Progenitor cell of endocrine pancreas (in vitro differentiated cells): ENCODE measurements at regions not wholly inside any gene's neighbourhood (a gene's known extent, or its start where the extent isn't known, plus 50 kb on each side); places are given as distances from the start of the nearest gene placed in this dataset.
A peak's percentile ranks its signal among the peaks of the same experiment; 100 is the strongest.

ENCODE experiments used
- DNase-seq: peaks from one replicate; pipeline ENCODE4 v3.0.0; 2021; ENCODE audit warnings: low spot score; ENCODE audit not compliant: unreplicated experiment
- H3K27ac Mint-ChIP-seq: 2 replicates; pipeline ENCODE4 v1.8.0; 2021; ENCODE audit warnings: mild to moderate bottlenecking, moderate library complexity, mixed read lengths
- H3K27me3 Mint-ChIP-seq: 2 replicates; pipeline ENCODE4 v1.8.0; 2021; ENCODE audit warnings: mixed read lengths
- H3K36me3 Mint-ChIP-seq: 2 replicates; pipeline ENCODE4 v1.8.0; 2022; ENCODE audit warnings: mixed read lengths; ENCODE audit not compliant: insufficient read depth
- H3K4me1 Mint-ChIP-seq: 2 replicates; pipeline ENCODE4 v1.8.0; 2021; ENCODE audit warnings: low read depth, mixed read lengths
- H3K4me3 Mint-ChIP-seq: 2 replicates; pipeline ENCODE4 v1.8.0; 2021; ENCODE audit warnings: low read depth, mild to moderate bottlenecking, moderate library complexity, mixed read lengths
- H3K9me3 Mint-ChIP-seq: 2 replicates; pipeline ENCODE4 v1.8.0; 2021; ENCODE audit warnings: low read depth, mixed read lengths
- CTCF ChIP-seq: fragments of 200-600 bp; sonication (generic); IDR thresholded peaks from one replicate; pipeline ENCODE4 v1.5.0; 2021; ENCODE audit warnings: antibody characterized with exemption, mild to moderate bottlenecking; ENCODE audit not compliant: unreplicated experiment

DNA sequence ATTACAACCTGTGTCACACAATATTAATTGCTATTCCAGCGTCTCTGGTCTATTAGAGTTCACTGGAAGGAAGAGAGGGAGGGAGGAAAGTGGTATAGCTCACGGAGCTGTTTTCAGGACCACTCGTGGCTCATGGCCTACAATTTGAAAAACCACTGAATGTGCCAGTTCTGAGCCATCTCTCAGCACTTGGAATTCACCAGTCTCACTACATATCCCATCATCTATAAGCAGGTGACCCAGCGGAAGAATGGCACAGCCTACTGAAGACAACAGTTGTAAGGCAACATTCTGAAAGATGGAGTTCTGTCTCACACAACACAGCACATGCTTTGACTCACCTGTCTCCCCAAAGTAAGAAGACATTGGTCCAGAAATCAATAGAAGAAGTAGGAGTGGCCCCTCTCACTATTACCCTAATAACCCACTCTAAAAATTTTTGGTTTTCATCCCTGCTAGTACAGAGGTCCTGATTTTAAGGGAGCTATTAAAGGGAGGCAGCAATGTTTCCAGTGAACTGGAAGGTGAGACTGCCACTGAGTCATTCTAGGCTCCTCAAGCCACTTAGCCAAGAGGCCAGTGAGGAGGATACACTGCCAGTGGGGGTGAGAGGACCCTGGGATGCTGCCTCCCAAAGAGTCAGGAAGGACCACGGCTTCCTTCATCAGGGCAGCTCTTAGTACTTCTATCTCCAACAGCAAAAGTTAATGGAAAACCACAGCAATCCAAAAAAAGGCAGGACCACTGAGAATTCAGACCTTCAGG, 50.0 kb upstream of the DOCK9 start:
- H3K9me3 Mint-ChIP-seq, result peaks cover 8% of the 10 kb centered on the region
- no peaks in the 10 kb centered on the region for H3K4me1 Mint-ChIP-seq
- no peaks in the 10 kb centered on the region for H3K36me3 Mint-ChIP-seq
- TF ChIP-seq CTCF, result no peak
- H3K4me3 Mint-ChIP-seq, result no peak overlapping the region
- no peak overlapping the region for H3K27ac Mint-ChIP-seq
- no peak for DNase-seq
- H3K27me3 Mint-ChIP-seq, result no peaks in the 10 kb centered on the region

- no peak for DNase-seq
- Mint-ChIP-seq H3K27ac (no peak overlapping the region), H3K4me1 (peaks cover under 1% of the 10 kb centered on the region), H3K27me3 (no peaks in the 10 kb centered on the region), H3K36me3 (no peaks in the 10 kb centered on the region), H3K4me3 (no peak overlapping the region), H3K9me3 (peaks cover 8% of the 10 kb centered on the region)
- TF ChIP-seq CTCF, result peak; percentile 27
Measured at GRCh38 chr13:99028890-99029289, 51.0 kb upstream of the DOCK9 start.

DNA sequence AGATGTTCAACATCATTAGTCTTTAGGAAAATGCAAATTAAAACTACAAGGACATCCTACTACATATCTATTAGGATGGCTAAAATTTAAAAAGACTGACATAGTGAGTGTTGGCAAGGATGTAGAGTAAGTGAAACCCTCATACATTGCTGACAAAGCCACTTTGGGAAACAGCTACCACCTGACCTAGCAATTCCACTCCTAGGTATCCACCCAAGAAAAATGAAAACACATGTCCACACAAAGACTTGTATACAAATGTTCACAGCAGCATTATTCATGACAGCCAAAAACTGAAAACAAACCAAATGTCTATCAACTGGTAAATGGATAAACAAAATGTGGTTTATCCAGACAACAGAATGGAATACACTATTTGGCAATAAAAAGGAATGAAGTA, 51.7 kb upstream of the DOCK9 start:
- no peak for TF ChIP-seq CTCF
- peaks cover 8% of the 10 kb centered on the region for H3K9me3 Mint-ChIP-seq
- no peak for DNase-seq
- H3K27me3 Mint-ChIP-seq, result no peaks in the 10 kb centered on the region
- H3K36me3 Mint-ChIP-seq, result no peaks in the 10 kb centered on the region
- H3K27ac Mint-ChIP-seq, result no peak overlapping the region
- H3K4me3 Mint-ChIP-seq, result no peak overlapping the region
- peaks cover 3% of the 10 kb centered on the region for H3K4me1 Mint-ChIP-seq

GRCh38 chr13:99030326-99030725, 52.5 kb upstream of the DOCK9 start:
- TF ChIP-seq CTCF, result no peak
- H3K4me1 Mint-ChIP-seq, result peaks cover 3% of the 10 kb centered on the region

DNA sequence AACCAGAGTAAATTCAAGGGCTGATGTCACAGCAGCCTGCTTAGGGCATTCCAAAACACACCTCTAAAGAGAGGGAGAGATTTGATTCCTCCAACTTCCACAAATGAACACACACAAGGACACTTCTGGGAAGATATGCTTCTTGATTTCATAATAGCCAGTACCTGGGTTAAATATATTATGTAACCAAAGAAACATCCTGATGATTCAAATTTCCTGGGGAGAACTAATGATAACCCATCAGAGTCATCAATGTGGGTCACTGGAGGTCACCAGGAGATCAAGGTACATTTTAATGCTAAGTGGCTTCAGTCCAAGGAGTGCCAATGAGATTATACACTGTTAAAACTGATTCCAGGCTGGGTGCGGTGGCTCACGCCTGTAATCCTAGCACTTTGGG, 54.0 kb upstream of the DOCK9 start:
- TF ChIP-seq CTCF, result no peak
- Mint-ChIP-seq H3K27me3 (no peaks in the 10 kb centered on the region), H3K4me1 (peaks cover 3% of the 10 kb centered on the region), H3K9me3 (peaks cover 10% of the 10 kb centered on the region), H3K36me3 (peaks cover 1% of the 10 kb centered on the region), H3K4me3 (no peak overlapping the region), H3K27ac (no peak overlapping the region)
- no peak for DNase-seq

More at GRCh38 chr13:99030326-99030725, 52.5 kb upstream of the DOCK9 start:
- H3K27me3 Mint-ChIP-seq, result no peaks in the 10 kb centered on the region
- no peak for DNase-seq
- peaks cover 8% of the 10 kb centered on the region for H3K9me3 Mint-ChIP-seq
- no peak overlapping the region for H3K4me3 Mint-ChIP-seq
- no peaks in the 10 kb centered on the region for H3K36me3 Mint-ChIP-seq
- H3K27ac Mint-ChIP-seq, result no peak overlapping the region
